Liver (tissue), 8 donors: ENCODE measurements at regions not wholly inside any gene's neighbourhood (a gene's known extent, or its start where the extent isn't known, plus 50 kb on each side); places are given as distances from the start of the nearest gene placed in this dataset.

Source experiments
- DNase-seq: peaks from one replicate; pipeline ENCODE4 v3.0.0-alpha.2; 2017; ENCODE audit warnings: low spot score
- H3K27ac ChIP-seq, 2 donors: one replicate each; pipeline ENCODE4 v1.7.0; 2013; ENCODE audit warnings: inconsistent platforms in 2 of 2, low read length in 2 of 2, control low read depth in 1 of 2, low read depth in 1 of 2, mild to moderate bottlenecking in 1 of 2
- H3K27me3 ChIP-seq, 4 donors: one replicate each; pipeline versions ENCODE4 v1.6.1 to v1.7.0; 2013; ENCODE audit warnings: low read length in 3 of 4, inconsistent platforms in 1 of 4, mild to moderate bottlenecking in 1 of 4, moderate library complexity in 1 of 4; ENCODE audit not compliant: control insufficient read depth in 4 of 4, insufficient read depth in 4 of 4
- H3K36me3 ChIP-seq, 4 donors: one replicate each; pipeline versions ENCODE4 v1.6.1 to v1.7.0; 2013; ENCODE audit warnings: low read length in 3 of 4, mild to moderate bottlenecking in 3 of 4, low read depth in 1 of 4, moderate library complexity in 1 of 4; ENCODE audit not compliant: control insufficient read depth in 4 of 4, insufficient read depth in 3 of 4
- H3K4me1 ChIP-seq, 4 donors: one replicate each; pipeline versions ENCODE4 v1.6.1 to v1.7.0; 2013; ENCODE audit warnings: low read length in 3 of 4, mild to moderate bottlenecking in 3 of 4, moderate library complexity in 1 of 4; ENCODE audit not compliant: control insufficient read depth in 4 of 4, insufficient read depth in 4 of 4
- H3K4me3 ChIP-seq, 3 donors: one replicate each; pipeline versions ENCODE4 v1.6.1 to v1.7.0; 2013; ENCODE audit warnings: low read length in 3 of 3, control low read depth in 1 of 3, low read depth in 1 of 3, mild to moderate bottlenecking in 1 of 3
- H3K9ac ChIP-seq, 2 donors: one replicate each; pipeline ENCODE4 v1.7.0; 2013; ENCODE audit warnings: low read length in 2 of 2, mild to moderate bottlenecking in 2 of 2, moderate library complexity in 2 of 2, control low read depth in 1 of 2, low read depth in 1 of 2
- H3K9me3 ChIP-seq, 4 donors: one replicate each; pipeline versions ENCODE4 v1.6.1 to v1.7.0; 2013; ENCODE audit warnings: low read length in 3 of 4; ENCODE audit not compliant: control insufficient read depth in 4 of 4
- ATF3 ChIP-seq: IDR thresholded peaks from 2 replicates; pipeline ENCODE4 v1.6.1; 2016; ENCODE audit warnings: antibody characterized with exemption
- CTCF ChIP-seq: fragments of 150-350 bp; IDR thresholded peaks from 2 replicates; pipeline ENCODE4 v1.5.1; 2017; ENCODE audit warnings: improper control_type of control experiment, low read depth, low read length; ENCODE audit not compliant: missing input control
- EGR1 ChIP-seq, 2 donors: IDR thresholded peaks; 2 replicates each; pipeline ENCODE4 v1.6.1; 2016 to 2018; ENCODE audit warnings: antibody characterized with exemption in 2 of 2, low read depth in 2 of 2
- FOXA1 ChIP-seq: IDR thresholded peaks from 2 replicates; pipeline ENCODE4 v1.6.1; 2016; ENCODE audit warnings: antibody characterized with exemption
- FOXA2 ChIP-seq: IDR thresholded peaks from 2 replicates; pipeline ENCODE4 v1.6.1; 2016; ENCODE audit warnings: antibody characterized with exemption
- GABPA ChIP-seq, 2 donors: IDR thresholded peaks in 1 of 2; conservative IDR thresholded peaks in 1 of 2; 2 replicates each; pipeline ENCODE4 v1.6.1; 2016; ENCODE audit warnings: antibody characterized with exemption in 2 of 2, mild to moderate bottlenecking in 1 of 2, moderate library complexity in 1 of 2
- HNF4A ChIP-seq, 2 donors: conservative IDR thresholded peaks; 2 replicates each; pipeline ENCODE4 v1.6.1; 2016; ENCODE audit warnings: antibody characterized with exemption in 2 of 2, mild to moderate bottlenecking in 2 of 2
- HNF4G ChIP-seq: IDR thresholded peaks from 2 replicates; pipeline ENCODE4 v1.6.1; 2016; ENCODE audit warnings: antibody characterized with exemption
- JUND ChIP-seq, 2 donors: IDR thresholded peaks; 2 replicates each; pipeline ENCODE4 v1.6.1; 2016; ENCODE audit warnings: antibody characterized with exemption in 2 of 2
- MAX ChIP-seq: IDR thresholded peaks from 2 replicates; pipeline ENCODE4 v1.6.1; 2016; ENCODE audit warnings: antibody characterized with exemption
- NR2F2 ChIP-seq: IDR thresholded peaks from 2 replicates; pipeline ENCODE4 v1.6.1; 2016; ENCODE audit warnings: antibody characterized with exemption
- RAD21 ChIP-seq, 2 donors: IDR thresholded peaks; 2 replicates each; pipeline ENCODE4 v1.6.1; 2016; ENCODE audit warnings: antibody characterized with exemption in 2 of 2, mild to moderate bottlenecking in 2 of 2
- RXRA ChIP-seq, 2 donors: IDR thresholded peaks; 2 replicates each; pipeline ENCODE4 v1.6.1; 2017 to 2018; ENCODE audit warnings: antibody characterized with exemption in 2 of 2, mild to moderate bottlenecking in 1 of 2
- SP1 ChIP-seq: IDR thresholded peaks from 2 replicates; pipeline ENCODE4 v1.6.1; 2018; ENCODE audit warnings: antibody characterized with exemption, mild to moderate bottlenecking
- TAF1 ChIP-seq: conservative IDR thresholded peaks from 2 replicates; pipeline ENCODE4 v1.6.1; 2016; ENCODE audit warnings: antibody characterized with exemption, mild to moderate bottlenecking
- YY1 ChIP-seq: IDR thresholded peaks from 2 replicates; pipeline ENCODE4 v1.6.1; 2016; ENCODE audit warnings: antibody characterized with exemption, mild to moderate bottlenecking
- ZBTB33 ChIP-seq: IDR thresholded peaks from 2 replicates; pipeline ENCODE4 v1.6.1; 2016; ENCODE audit warnings: antibody characterized with exemption
- WGBS: extraction: QIAGEN DNeasy Blood & Tissue Kit; methylation state at CpG from one replicate; pipeline ENCODE4 v1.1.7; 2013; 5-methylcytosine and 5-hydroxymethylcytosine counted together
- TF ChIP-seq, protein P1 (sequence below): IDR thresholded peaks from 2 replicates; pipeline ENCODE4 v1.6.1; 2016; ENCODE audit warnings: antibody characterized with exemption, mild to moderate bottlenecking
- donor health status: healthy.
- donor health status: healthy.
- donor health status: healthy.
- donor health status: healthy.
- donor health status: healthy.

DNA sequence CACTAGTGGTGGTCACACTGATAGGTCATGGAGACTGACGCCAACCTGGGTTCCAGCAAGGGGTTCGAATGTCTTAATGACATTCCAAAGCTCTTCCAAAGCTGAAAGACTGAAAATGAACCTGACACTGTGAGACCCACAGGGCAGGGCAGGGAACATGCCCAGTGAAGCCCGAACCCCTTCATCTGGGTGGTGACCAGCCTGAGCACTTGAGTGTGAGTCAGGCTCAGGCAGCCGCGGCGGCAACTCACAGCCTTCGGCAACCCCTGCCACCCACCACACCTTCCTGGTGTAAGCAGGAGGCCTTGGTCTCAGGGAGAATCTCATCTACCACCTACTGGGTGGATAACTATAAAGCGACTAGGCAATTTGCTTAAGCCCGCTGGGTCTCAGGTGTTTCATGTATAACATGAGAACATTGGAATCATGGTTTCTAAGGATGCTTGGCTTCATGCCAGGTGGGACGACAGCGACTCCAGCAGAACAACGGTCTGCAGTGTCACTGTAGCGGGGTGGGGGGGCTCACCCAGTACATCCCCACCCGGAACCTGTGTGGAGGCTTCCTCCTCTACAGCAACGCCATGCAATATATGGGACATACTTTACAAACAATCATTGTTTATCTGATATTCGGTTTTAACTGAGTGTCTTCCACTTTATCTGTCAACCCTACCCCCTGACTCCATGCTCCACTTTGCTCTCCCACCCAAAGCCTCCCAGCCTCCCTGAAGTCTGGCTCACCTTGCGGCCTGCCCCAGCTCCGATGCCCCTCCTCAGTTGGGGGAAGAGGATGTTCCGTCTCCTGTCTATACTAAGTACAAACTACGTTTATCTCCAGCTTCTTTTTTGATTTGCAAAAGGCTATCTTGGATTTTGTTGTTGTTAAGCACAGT, 125.0 kb upstream of the MEF2A start:
- no peak for TF ChIP-seq SP1
- TF ChIP-seq JUND (IDR thresholded peaks at IDR 0.05), result no peak
- TF ChIP-seq RXRA (IDR thresholded peaks at IDR 0.05), result no peak
- no peak for TF ChIP-seq GABPA (IDR thresholded peaks at IDR 0.05 in 1 of 2, conservative IDR thresholded peaks at IDR 0.05 in 1 of 2)
- no peak for TF ChIP-seq HNF4G
- no peaks in the 10 kb centered on the region for H3K9me3 ChIP-seq
- no peak overlapping the region for H3K27ac ChIP-seq
- H3K36me3 ChIP-seq, result no peaks in the 10 kb centered on the region
- 89% methylated on average over 20 of the region's 20 CpGs for WGBS
- peak; percentile 28 for DNase-seq
- peaks cover 0 to 2% (median 0%) of the 10 kb centered on the region in 4 donors for H3K27me3 ChIP-seq
- H3K4me1 ChIP-seq, result no peaks in the 10 kb centered on the region
- H3K4me3 ChIP-seq, result no peak overlapping the region
- H3K9ac ChIP-seq, result no peak overlapping the region

- Histone ChIP-seq H3K27me3 (peaks cover 0 to 2% (median 0%) of the 10 kb centered on the region in 4 donors), H3K27ac (no peak overlapping the region), H3K9ac (no peak overlapping the region), H3K36me3 (no peaks in the 10 kb centered on the region), H3K4me3 (no peak overlapping the region), H3K9me3 (no peaks in the 10 kb centered on the region), H3K4me1 (no peaks in the 10 kb centered on the region)
- no peak for TF ChIP-seq RAD21 (IDR thresholded peaks at IDR 0.05)
- TF ChIP-seq ATF3, result no peak
- TF ChIP-seq JUND (IDR thresholded peaks at IDR 0.05), result no peak
- WGBS, result 92% methylated on average over 6 of the region's 6 CpGs
- peak; percentile 9 for DNase-seq
These were observed 124.4 kb upstream of the MEF2A start for GRCh38 chr15:99441444-99441800.

DNA sequence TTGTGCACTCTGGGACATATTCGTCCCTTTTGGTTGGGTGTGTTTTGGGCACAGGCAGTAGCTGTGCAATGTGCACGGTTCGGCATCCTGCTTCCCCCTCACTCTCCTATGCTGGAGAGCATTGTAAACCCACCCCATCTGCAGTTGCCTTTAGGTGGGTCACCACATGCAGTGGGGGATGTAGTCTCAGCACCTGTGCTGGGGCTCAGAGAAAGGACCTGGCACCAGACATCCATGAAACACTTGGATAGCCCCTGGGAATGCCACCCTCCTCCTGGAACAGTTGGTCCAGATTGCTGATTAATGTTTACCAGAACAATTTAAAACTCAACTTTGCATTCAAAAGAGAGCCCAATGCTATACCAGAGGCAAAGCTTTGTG, 123.9 kb upstream of the MEF2A start:
- Histone ChIP-seq H3K27me3 (peaks cover 0 to 2% (median 0%) of the 10 kb centered on the region in 4 donors), H3K27ac (no peak overlapping the region), H3K9ac (no peak overlapping the region), H3K4me1 (no peaks in the 10 kb centered on the region), H3K9me3 (no peaks in the 10 kb centered on the region), H3K4me3 (no peak overlapping the region), H3K36me3 (no peaks in the 10 kb centered on the region)
- TF ChIP-seq NR2F2 (no peak), CTCF (no peak), GABPA (IDR thresholded peaks at IDR 0.05 in 1 of 2, conservative IDR thresholded peaks at IDR 0.05 in 1 of 2) (no peak), MAX (no peak), SP1 (no peak), JUND (IDR thresholded peaks at IDR 0.05) (no peak), ZBTB33 (no peak), FOXA1 (no peak), ATF3 (no peak), RAD21 (IDR thresholded peaks at IDR 0.05) (no peak), TAF1 (no peak), HNF4A (conservative IDR thresholded peaks at IDR 0.05) (no peak), FOXA2 (no peak), HNF4G (no peak), RXRA (IDR thresholded peaks at IDR 0.05) (no peak), YY1 (no peak), EGR1 (IDR thresholded peaks at IDR 0.05; ENCODE audit: low read depth in 2 of 2) (no peak)
- TF ChIP-seq, protein P1, sequence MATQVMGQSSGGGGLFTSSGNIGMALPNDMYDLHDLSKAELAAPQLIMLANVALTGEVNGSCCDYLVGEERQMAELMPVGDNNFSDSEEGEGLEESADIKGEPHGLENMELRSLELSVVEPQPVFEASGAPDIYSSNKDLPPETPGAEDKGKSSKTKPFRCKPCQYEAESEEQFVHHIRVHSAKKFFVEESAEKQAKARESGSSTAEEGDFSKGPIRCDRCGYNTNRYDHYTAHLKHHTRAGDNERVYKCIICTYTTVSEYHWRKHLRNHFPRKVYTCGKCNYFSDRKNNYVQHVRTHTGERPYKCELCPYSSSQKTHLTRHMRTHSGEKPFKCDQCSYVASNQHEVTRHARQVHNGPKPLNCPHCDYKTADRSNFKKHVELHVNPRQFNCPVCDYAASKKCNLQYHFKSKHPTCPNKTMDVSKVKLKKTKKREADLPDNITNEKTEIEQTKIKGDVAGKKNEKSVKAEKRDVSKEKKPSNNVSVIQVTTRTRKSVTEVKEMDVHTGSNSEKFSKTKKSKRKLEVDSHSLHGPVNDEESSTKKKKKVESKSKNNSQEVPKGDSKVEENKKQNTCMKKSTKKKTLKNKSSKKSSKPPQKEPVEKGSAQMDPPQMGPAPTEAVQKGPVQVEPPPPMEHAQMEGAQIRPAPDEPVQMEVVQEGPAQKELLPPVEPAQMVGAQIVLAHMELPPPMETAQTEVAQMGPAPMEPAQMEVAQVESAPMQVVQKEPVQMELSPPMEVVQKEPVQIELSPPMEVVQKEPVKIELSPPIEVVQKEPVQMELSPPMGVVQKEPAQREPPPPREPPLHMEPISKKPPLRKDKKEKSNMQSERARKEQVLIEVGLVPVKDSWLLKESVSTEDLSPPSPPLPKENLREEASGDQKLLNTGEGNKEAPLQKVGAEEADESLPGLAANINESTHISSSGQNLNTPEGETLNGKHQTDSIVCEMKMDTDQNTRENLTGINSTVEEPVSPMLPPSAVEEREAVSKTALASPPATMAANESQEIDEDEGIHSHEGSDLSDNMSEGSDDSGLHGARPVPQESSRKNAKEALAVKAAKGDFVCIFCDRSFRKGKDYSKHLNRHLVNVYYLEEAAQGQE, result no peak
- no peak for DNase-seq
- WGBS, result 84% methylated on average over 3 of the region's 3 CpGs
